ENCODE measurements at regions not wholly inside any gene's neighbourhood (a gene's known extent, or its start where the extent isn't known, plus 50 kb on each side); places are given as distances from the start of the nearest gene placed in this dataset.
"Not testable (repeated sequence)": the region's sequence is repeated elsewhere in the genome, so short reads cannot be mapped to it uniquely, and the experiment has no call there.

DNA sequence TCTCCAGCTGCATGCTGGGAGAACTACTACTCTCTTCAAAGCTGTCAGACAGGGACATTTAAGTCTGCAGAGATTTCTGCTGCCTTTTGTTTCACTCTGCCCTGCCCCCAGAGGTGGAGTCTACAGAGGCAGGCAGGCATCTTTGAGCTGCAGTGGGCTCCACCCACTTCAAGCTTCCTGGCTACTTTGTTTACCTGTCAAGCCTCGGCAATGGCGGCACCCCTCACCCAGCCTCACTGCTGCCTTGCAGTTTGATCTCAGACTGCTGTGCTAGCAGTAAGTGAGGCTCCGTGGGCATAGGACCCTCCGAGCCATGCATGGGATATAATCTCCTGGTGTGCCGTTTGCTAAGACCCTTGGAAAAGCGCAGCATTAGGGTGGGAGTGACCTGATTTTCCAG lies 61.7 kb downstream of the DMRTA1 start:
- not testable (repeated sequence) for DNase-seq

DNA sequence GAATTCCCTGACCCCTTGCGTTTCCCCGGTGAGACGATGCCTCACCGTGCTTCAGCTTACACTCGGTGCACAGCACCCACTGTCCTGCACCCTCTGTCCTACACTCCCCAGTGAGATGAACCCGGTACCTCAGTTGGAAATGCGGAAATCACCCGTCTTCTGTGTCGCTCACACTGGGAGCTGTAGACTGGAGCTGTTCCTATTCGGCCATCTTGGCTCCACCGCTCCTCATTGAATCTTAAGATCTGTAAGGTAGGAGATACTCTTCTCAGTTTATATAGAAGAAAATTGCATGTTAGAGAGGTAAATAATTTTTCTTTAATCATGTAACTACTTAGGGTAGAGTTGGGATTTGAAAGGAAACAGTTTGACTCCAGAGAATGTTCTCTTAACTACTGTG lies 62.2 kb downstream of the DMRTA1 start:
- no peak for DNase-seq

DNA sequence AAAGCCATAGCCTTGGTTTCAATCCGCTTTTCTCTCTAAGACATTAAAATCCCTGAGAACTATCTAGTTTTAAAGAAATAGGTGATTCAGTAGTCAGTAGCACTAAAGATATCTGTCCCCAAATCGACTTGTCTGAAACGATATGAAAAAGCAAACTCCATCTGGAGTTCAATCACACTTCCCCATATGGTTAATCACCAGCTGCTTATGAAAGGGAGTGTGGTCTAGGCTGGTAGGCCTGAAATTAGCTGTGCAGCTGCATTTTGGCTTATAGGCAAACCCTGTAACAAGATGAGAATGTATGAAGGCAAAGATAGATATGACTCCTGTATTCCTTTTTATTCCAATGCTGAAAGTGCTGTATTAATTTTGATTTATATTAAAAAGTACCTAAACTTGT lies 65.9 kb downstream of the DMRTA1 start:
- DNase-seq, result no peak

DNA sequence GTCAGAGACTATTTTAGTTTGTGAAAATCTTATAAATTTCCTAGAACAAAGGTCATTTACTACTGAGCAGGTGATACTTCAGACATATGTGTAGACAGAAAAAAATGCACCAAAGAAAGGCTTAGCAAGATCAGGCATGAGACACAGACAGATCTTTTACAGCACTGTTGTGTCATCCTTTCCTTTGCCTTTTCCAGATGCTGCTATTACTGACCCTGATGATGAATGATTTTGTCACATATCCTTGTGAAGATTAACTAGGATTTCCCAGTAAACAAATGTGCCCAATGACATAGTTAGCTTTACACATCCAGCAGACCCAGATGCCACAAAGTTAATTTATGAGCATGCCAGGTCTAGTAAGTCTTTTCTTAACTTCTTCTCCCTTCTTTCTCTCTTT lies 68.2 kb downstream of the DMRTA1 start:
- DNase-seq, result no peak

DNA sequence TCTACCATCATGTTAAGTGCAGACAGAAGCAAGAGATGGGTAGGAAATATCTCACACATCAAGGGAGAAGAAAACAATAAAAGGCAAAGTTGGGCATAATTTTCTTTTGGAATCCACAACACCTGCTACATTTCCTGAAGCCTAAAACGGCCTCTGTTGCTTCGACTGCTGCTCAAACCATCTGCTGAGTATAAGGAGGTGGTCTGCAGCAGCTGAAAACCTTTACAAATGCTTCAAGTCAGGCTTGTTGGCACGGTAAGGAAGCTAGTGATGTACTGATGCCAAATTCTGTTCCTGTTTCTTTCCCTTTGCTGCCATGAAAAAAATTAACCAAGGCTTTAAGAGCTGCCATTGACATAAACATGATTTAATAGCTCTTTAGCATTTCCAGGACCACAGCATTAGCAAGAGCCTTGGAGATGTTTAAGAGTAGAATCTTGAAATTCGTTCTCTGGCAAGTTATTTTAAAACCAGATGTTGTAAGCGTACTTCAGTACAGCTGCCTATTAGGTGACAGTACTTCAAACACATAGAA lies 75.6 kb downstream of the DMRTA1 start:
- DNase-seq, result no peak

DNA sequence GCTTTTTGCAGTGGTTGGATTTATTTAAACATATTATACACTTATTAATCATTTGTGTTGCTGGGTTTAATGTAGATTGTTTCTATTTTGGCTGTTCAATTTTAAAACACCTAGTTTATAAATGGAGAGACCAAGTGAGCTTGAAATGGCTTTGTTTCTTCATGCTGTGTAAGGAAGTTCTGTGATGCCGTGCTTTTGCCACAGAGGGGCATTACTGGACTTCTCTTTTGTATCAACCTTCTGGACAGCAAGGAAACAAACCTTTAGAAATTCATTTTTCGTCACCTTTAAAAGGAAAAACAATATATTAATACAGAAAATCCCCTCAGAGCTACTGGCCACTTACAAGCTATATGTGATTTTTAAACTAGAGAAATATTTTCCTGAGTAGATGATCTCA lies 81.9 kb downstream of the DMRTA1 start:
- DNase-seq, result peak; percentile 38

DNA sequence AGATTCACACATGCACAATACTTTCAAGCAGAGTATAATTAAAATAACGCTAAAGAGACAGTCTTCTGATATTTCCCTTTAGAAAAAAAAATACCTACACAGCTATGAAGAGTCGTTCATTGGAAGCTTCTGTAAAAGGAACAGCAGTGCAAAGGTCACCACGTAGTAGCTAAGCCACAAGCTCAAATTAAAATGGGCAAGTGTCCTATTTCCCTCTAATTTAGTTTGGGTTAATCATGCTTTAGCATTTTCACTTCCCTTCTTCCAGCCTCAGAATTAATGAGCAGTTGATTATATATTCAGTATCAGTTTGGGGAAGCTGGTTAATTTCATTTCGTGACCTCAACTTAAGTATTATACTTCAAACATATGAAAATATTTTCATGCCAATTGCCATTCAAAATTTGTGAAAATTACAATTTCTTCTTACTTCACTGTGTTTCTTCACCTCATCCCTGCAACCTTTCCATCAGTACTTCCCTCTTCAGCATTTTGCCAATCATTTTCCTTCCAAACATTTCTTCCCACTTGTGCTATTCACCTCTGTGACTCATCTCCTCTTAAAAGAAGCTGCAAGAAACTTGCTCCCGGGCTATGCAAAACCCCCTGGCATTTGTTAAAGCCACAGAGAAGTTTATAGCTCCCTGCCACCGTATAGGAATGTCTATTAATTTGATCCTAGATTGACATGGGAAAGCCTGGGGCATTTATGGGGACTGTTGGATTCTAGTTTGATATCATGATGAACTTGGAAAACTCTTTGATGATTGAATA lies 83.0 kb downstream of the DMRTA1 start:
- peak; percentile 20 for DNase-seq

DNA sequence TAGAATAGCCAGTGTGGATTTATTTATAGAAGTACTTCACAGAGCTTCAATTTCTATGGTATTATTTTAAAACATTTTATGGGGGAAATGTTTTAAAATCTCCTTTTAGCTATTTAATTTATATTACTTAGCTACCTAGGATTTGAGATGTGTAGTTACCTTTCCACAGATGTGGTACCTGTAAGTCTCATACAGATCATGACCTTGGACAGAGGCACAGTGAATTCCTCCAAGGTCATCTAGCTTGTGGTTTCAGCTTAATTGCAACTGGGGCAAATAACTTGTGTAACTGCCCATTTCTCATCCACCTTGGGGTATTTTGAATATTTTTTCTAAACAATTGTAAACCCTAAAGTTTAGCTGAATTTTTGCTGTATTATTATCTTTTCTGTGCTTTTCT lies 89.2 kb downstream of the DMRTA1 start:
- no peak for DNase-seq

DNA sequence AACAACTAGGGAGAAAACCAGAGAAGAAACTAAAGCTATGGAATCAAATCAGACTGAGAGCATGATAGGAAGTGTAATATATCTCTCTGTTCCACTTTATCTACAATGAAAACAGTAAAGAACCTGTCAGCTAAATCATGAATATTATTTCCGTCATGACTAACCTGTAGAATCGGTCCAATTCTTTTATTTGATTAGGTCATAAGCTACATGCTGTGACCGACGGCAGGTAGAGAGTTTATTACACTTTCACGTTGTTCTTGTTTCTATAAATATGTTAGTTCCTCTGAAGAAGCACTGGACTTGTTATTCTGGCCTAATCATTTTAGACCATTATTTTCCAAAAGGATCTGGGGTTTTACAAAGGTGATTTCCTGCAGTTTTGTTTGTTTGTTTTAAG lies 91.1 kb downstream of the DMRTA1 start:
- DNase-seq, result no peak

DNA sequence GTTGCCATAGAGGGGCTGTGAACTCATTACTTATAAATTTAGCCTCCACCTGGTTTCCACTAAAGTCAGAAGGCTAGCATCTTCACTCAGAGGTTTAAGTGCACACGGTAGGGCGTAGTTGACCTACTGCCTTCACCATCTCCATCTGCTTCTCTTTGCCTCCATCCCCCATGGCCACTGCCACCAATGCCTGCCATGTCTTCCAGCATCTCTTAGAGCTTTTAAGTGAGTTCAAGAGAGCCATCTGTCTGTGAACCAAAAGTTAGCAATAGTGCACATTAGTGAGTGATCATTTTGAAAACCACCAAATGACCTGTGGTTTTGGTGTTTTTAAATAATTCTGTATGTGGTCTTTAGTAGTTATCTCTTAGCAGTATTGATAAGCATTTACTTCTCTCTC lies 102.0 kb downstream of the DMRTA1 start:
- DNase-seq, result no peak

DNA sequence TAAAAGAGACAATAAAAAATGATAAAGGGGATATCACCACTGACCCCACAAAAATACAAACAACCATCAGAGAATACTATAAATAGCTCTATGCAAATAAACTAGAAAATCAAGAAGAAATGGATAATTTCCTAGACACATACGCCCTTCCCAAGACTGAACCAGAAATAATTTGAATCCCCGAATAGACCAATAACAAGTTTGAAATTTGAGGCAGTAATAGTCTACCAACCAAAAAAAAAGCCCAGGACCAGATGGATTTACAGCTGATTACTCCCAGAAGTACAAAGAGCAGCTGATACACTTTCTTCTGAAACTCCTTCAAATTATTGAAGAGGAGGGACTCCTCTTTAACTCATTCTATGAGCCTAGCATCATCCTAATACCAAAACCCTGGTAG lies 128.1 kb downstream of the DMRTA1 start:
- no peak for DNase-seq

DNA sequence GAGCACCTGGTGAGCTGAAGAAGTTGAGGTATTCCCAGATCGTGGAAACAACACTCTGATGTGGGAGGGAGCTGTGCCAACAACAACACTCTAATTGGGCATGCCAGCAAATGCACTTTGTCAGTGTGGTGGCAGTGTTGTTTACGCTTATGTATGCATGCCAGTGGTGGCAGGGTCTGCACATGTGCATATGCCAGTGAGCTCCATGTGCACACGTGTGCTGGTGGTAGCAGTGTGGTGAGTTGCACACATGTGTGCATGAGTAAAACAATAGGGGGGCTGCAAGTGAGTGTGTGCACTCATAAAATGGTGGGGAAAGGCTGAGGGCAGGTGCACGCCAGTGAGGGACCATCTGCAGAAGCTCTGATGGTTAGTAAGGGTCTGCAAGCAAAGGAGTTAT lies 134.2 kb downstream of the DMRTA1 start:
- no peak for DNase-seq

DNA sequence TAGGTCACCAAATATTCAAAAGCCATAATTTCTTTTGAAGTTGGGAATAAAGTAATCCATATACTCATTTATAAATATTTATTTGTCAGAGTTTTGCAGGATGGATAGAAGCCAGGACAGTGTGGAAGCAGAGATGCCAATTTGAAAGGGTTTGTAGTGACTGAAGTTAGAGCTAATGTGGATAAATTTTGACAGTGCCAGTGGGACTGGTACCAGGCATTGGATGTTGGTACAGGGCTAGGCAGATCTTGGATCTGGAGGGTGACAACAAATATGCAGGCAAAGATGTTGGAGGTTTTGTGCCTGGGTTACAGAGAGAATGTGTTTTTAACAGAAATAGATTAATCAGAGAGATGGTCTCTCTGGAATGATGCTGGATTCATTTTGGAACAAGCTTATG lies 135.6 kb downstream of the DMRTA1 start:
- no peak for DNase-seq

DNA sequence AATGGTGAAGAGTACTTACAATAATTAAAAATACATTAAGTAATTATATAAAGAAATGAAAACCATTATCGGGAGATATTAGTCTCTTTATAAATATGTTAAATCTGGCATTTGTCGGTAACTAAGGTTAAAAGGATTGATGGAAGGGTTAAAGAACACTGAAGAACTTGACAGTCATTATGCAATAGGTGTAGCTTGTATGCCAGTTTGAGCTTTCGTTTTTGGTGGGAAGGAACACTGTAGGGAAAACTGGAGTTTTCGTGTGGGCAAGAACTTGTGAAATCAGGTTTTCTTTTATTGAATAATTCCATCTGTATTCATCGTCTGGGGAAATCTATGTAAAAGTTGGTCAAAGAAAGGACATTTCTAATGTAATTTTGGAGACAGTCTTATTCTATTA lies 142.3 kb downstream of the DMRTA1 start:
- no peak for DNase-seq

DNA sequence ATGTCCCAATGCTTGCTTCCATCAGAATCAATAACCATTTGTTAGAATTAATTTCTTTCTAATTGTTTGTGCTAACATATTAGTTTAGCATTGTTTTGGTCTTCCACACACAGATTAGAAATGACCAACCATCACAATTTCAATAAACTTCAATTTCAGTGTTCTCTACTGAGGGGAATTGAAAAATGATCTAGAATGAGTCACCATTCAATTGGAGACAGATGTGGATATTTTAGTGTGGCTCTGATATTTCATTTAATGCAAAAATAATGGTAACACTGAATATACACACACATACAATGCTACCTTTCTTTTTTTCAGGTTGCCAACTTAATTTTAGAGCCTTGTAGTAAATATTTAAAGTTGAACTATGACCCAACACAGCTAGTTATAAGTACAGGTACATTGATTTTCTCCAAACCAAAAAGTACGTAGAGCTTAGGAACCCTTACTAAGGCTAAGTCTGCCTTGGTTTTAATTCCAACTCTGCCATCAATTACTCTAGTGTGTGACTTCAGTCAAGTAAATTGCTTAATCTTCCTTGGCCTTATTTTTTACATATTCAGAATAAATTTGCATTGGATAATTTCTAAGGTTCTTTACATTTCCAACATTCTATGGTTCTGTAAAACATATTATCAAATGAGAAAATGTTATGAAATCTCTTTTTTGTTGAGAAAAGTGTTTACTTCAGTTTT lies 143.9 kb downstream of the DMRTA1 start:
- peak; percentile 34 for DNase-seq

DNA sequence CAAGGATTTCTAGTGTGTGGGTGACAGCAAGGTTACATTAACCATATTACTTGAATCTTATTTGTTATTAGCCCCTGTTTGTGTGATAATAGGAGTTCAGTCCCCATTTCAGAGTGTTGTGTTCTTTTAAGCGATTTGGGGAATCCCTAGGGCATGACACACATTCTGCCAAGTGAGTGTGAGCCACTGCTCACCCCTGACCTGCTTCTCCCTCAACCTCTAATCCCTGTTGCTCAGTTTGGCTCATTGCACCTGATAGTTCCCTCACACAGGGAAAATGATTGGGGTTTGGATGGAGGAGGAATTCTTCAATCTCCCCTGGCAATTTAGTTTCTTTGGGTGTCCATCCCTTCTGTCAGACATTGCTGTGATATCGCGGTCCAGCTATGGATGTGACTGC lies 149.2 kb downstream of the DMRTA1 start:
- no peak for DNase-seq

DNA sequence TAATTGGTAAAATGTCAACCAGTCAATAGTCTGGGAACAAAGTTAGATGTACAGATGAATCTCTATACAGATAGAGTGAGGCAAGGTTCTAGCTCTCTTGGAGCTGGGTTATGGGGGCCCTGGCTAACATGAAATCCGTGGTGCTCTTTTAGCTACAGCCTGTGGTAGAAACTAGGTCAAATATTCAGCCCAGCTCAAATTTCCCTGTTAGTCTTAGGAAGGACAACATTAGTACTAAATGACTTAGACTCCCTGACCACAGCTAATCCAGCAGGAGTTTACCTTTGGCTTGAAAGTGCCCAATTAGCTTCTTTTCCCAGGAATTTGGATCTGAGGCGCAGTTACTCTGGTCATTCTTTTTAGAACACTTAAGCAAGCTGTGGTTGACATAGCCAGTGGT lies 170.5 kb downstream of the DMRTA1 start:
- DNase-seq, result no peak

DNA sequence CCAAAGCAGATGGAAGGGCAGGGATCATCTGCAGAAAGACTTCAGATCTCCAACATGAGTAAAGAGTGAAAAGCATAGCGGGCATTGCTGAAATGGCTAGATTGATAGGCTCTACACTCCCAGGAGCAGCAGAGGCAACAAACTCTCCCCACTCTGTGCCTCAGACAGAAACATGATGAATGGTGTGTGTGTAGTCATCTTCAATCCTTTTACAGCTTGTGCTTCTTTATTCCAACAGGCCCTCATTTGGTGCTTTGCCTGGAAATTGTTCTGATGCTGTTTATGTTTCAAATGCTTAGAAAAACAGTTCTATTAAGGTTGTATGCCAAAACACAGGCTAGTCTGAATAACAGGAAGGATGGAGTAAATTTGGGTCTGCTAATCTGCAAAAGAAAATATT lies 176.2 kb downstream of the DMRTA1 start:
- DNase-seq, result no peak

DNA sequence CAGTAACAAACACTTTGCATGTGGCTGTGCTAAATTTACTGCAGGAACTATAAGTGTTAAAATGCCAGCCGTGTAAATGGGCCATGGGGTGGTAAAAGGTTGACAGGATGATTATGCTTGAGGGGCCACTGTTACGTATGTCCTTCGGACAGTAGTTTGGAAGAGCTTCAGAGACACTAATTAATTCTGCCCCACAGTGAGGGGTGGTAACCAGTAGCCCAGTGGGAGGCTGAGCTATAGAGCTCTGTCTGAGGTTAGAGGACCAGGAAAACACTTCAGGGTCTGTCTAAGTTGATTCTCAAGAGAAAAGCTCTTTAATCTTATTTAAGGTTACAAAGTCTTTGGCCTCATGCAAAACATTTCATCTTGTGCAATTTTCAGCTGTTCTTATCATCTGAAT lies 176.6 kb downstream of the DMRTA1 start:
- no peak for DNase-seq

DNA sequence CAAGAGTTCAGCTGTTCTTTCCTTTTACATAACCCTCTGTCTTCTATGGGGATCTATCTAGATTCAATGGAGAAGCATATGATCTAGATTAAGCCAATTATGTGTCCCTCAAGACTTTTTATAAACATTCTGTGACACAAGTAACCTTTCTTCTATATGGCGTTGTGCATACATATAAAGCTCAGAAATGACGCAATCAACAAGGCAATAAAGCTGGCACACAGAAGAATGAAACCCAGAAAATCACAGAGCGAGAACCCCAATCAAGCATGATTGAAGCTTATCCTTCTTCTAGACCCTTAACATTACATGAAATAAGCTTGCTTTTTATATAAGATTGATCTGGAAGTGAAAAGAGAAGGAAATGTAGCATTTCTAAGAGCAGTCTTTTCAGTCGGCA lies 178.9 kb downstream of the DMRTA1 start:
- no peak for DNase-seq

DNA sequence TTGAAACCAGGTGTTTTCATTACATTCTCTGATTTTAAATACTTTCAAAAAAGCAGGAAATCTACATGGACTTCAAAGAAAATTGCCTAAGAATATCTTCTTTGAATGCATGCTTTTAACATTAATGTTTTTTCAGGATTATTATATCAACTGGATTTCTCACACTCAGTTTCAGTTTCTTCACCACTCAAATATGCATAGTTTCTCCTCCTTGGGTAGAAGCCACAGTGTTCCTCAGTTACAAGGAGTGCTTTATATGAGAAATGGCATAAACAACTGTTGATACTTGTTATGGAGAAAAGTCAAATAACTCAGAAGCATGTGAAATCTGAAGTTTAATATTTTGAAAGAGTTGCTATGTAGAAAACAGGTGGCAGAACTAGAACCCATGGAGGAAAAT lies 196.9 kb downstream of the DMRTA1 start:
- DNase-seq, result peak; percentile 3

DNA sequence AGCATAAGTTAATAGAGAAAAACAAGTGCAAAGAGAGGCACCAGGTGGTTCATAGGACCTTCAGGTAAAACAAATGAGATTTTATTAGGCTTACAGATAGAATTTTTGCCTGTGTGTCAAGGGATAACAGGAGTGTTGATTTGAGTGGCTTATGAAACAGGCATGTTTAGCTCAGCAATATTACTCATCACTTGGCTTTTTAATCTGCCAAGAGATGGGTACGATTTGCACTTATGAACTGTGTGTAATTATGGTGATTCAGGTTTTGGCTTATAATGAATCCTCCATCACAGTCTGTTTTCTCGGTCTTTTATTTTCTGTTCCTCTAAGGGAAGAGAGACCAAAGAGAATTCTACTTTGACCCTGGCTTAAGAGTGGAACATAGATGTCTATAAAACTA lies 199.3 kb downstream of the DMRTA1 start:
- DNase-seq, result peak; percentile 72

DNA sequence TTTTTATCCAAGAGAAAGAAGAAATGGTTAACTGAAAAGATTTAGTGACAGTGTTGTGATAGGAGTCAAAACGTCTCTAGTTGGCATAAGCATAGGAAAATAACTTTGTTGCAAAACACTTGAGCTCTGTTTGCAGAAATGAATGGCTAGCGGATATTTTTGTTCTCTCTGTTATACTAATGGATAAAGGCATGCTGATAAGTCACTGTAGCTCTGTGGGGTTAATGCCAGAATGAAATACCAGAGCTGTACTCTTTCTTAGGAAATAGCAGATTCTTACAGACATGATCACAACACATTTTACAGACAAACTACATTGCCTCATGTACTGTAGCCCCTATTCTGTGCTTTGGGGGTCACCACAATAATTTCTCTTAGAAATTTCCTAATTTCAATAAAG lies 202.8 kb downstream of the DMRTA1 start:
- DNase-seq, result peak; percentile 18

DNA sequence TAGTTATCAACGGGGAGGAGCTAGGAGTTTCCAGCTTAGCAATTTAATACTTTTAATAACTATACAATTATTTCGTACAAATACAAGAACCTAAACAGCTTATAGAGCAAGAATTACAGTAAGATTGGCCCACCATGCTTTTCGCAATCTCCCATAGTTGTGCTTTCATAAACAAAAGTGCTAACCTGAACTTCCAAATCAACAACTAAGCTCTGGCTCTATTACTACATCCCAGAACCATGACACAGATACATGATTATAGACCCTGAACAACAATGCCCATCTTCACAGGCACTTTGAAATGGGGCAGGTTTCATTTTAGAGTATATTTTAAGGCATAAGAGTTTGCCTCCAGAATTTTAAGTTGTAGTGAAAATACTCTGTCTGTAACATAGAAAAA lies 203.5 kb downstream of the DMRTA1 start:
- DNase-seq, result no peak

DNA sequence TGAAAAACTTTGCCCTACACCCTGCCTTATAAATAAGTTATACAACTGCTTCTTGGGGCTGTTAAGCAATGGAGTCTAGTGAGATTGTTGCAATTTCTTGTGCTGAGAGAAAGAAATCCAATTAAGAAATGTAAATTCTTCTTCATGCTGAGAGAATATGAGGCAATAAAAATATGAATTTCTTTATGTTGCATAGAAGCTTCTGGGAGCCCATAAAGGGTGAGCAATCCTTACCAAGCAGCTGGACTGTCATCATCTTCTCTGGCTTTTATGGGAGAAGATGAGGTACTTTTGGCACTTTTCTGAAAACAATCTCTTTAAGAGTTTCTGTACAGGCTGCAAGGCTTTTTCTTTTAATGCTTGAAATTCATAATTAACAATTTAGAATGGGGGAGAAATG lies 204.3 kb downstream of the DMRTA1 start:
- DNase-seq, result no peak
